Ishikawa (cell line): ENCODE measurements at regions not wholly inside any gene's neighbourhood (a gene's known extent, or its start where the extent isn't known, plus 50 kb on each side); places are given as distances from the start of the nearest gene placed in this dataset.

Experiments
- CEBPB ChIP-seq: IDR thresholded peaks from 2 replicates; pipeline ENCODE4 v1.6.1; 2012
- EGR1 ChIP-seq: IDR thresholded peaks from 2 replicates; pipeline ENCODE4 v1.6.1; 2012
- EP300 ChIP-seq: IDR thresholded peaks from 2 replicates; pipeline ENCODE4 v1.6.1; 2012; ENCODE audit warnings: borderline replicate concordance
- MAX ChIP-seq: IDR thresholded peaks from 2 replicates; pipeline ENCODE4 v1.6.1; 2012
- NFIC ChIP-seq: IDR thresholded peaks from 2 replicates; pipeline ENCODE4 v1.6.1; 2012
- RAD21 ChIP-seq: IDR thresholded peaks from 2 replicates; pipeline ENCODE4 v1.6.1; 2012; ENCODE audit warnings: low read depth
- REST ChIP-seq: IDR thresholded peaks from 2 replicates; pipeline ENCODE4 v1.6.1; 2012; ENCODE audit warnings: low read depth, mild to moderate bottlenecking
- TEAD4 ChIP-seq: IDR thresholded peaks from 2 replicates; pipeline ENCODE4 v1.6.1; 2012
- YY1 ChIP-seq: IDR thresholded peaks from 2 replicates; pipeline ENCODE4 v1.6.1; 2012; ENCODE audit warnings: low read depth

GRCh38 chr15:94086341-94086740 is 145.0 kb upstream of the MCTP2 start:
- TF ChIP-seq YY1 (no peak), EP300 (no peak), MAX (no peak), RAD21 (no peak), NFIC (no peak), REST (no peak), TEAD4 (no peak), EGR1 (no peak), CEBPB (no peak)
